CD8-positive, alpha-beta memory T cell (primary cell): ENCODE measurements at regions not wholly inside any gene's neighbourhood (a gene's known extent, or its start where the extent isn't known, plus 50 kb on each side); places are given as distances from the start of the nearest gene placed in this dataset.

Source experiments
- CTCF ChIA-PET: fragments of 350-600 bp; sonication (Branson Sonifier 250); formaldehyde crosslinking; loops from one replicate; lab custom pipeline; 2021; ENCODE audit warnings: antibody characterized with exemption; lab: Charles Lee
- POLR2A ChIA-PET: fragments of 350-600 bp; sonication (Branson Sonifier 250); formaldehyde crosslinking; loops from one replicate; lab custom pipeline; 2021; ENCODE audit warnings: antibody characterized with exemption; lab: Charles Lee
- DNase-seq, 5 donors: peaks; one replicate each; pipeline versions ENCODE4 v3.0.0 to v3.0.0-alpha.2; 2020 to 2022; ENCODE audit warnings: mixed read lengths in 1 of 5
- H3K27ac ChIP-seq: one replicate; pipeline ENCODE4 v1.7.0; 2013; ENCODE audit warnings: low read depth, mild to moderate bottlenecking, low read length, moderate library complexity
- H3K27me3 ChIP-seq: 2 replicates; pipeline ENCODE4 v1.7.0; 2013; ENCODE audit warnings: low read length, mild to moderate bottlenecking; ENCODE audit not compliant: insufficient read depth, poor library complexity, severe bottlenecking
- H3K36me3 ChIP-seq: 2 replicates; pipeline ENCODE4 v1.7.0; 2013; ENCODE audit warnings: mild to moderate bottlenecking, low read length, moderate library complexity; ENCODE audit not compliant: insufficient read depth
- H3K4me1 ChIP-seq: 2 replicates; pipeline ENCODE4 v1.7.0; 2013; ENCODE audit warnings: mild to moderate bottlenecking, low read length, moderate library complexity; ENCODE audit not compliant: insufficient read depth
- H3K4me3 ChIP-seq: 2 replicates; pipeline ENCODE4 v1.7.0; 2013; ENCODE audit warnings: mild to moderate bottlenecking, low read length
- H3K9me3 ChIP-seq: 2 replicates; pipeline ENCODE4 v1.7.0; 2013; ENCODE audit warnings: mild to moderate bottlenecking, low read length
- H3K27ac Mint-ChIP-seq, 8 donors: one replicate each; pipeline ENCODE4 v1.8.0; 2020 to 2021; ENCODE audit warnings: mixed read lengths in 8 of 8, mild to moderate bottlenecking in 6 of 8, inconsistent platforms in 3 of 8, moderate library complexity in 3 of 8
- H3K27me3 Mint-ChIP-seq, 2 donors: one replicate each; pipeline ENCODE4 v1.8.0; 2020 to 2021; ENCODE audit warnings: mixed read lengths in 2 of 2, mild to moderate bottlenecking in 1 of 2, moderate library complexity in 1 of 2
- H3K36me3 Mint-ChIP-seq, 3 donors: one replicate each; pipeline ENCODE4 v1.8.0; 2020 to 2021; ENCODE audit warnings: mixed read lengths in 3 of 3, inconsistent platforms in 1 of 3, mild to moderate bottlenecking in 1 of 3
- H3K4me1 Mint-ChIP-seq, 3 donors: one replicate each; pipeline ENCODE4 v1.8.0; 2020 to 2021; ENCODE audit warnings: mixed read lengths in 3 of 3, inconsistent platforms in 1 of 3, mild to moderate bottlenecking in 1 of 3
- H3K4me3 Mint-ChIP-seq, 7 donors: one replicate each; pipeline ENCODE4 v1.8.0; 2020 to 2021; ENCODE audit warnings: mixed read lengths in 7 of 7, mild to moderate bottlenecking in 6 of 7, moderate library complexity in 4 of 7, inconsistent platforms in 2 of 7
- H3K9me3 Mint-ChIP-seq, 5 donors: one replicate each; pipeline ENCODE4 v1.8.0; 2020 to 2022; ENCODE audit warnings: mixed read lengths in 5 of 5, mild to moderate bottlenecking in 3 of 5, moderate library complexity in 2 of 5, inconsistent platforms in 1 of 5

GRCh38 chr17:15145621-15146020, 119.5 kb downstream of the PMP22 start:
- Histone ChIP-seq H3K27me3 (no peaks in the 10 kb centered on the region), H3K27ac (no peak overlapping the region), H3K4me1 (no peaks in the 10 kb centered on the region), H3K4me3 (no peak overlapping the region), H3K9me3 (no peaks in the 10 kb centered on the region), H3K36me3 (no peaks in the 10 kb centered on the region)
- DNase-seq: no peak
- no peak overlapping the region for H3K27ac Mint-ChIP-seq
- no peaks in the 10 kb centered on the region for H3K4me1 Mint-ChIP-seq
- H3K27me3 Mint-ChIP-seq: peaks cover 0 to 22% of the 10 kb centered on the region in 2 donors
- H3K4me3 Mint-ChIP-seq: no peak overlapping the region
- ChIA-PET CTCF (no interaction called here), POLR2A (no interaction called here)
- H3K9me3 Mint-ChIP-seq: no peaks in the 10 kb centered on the region
- H3K36me3 Mint-ChIP-seq: no peaks in the 10 kb centered on the region

DNA sequence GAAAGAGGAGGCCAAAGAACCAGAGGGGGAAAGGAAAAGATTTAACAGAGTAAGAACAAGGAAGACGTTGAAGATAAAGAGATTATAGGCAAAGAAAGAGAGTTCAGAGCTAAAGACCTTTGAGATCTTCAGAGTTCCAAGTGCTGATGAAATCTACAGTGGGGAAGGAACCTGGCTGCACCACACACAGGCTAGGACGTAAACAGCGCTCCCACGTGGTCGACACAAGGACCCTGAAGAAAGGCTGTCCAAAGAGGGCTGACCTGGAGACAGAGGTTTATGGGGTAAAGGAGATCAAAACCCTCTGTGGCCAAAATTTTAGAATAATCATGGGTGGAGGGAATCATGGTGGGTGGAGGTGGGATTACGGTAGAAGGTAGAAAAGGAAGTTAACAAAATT, 121.6 kb downstream of the PMP22 start:
- CTCF ChIA-PET: no interaction called here
- no peak overlapping the region for H3K4me3 Mint-ChIP-seq

GRCh38 chr17:15134363-15134762, 130.8 kb downstream of the PMP22 start:
- Histone ChIP-seq H3K4me1 (no peaks in the 10 kb centered on the region), H3K4me3 (no peak overlapping the region), H3K36me3 (no peaks in the 10 kb centered on the region), H3K27me3 (no peaks in the 10 kb centered on the region), H3K9me3 (no peaks in the 10 kb centered on the region), H3K27ac (no peak overlapping the region)
- ChIA-PET POLR2A (no interaction called here), CTCF (no interaction called here)
- Mint-ChIP-seq H3K27ac (no peak overlapping the region), H3K27me3 (peaks cover 9 to 31% of the 10 kb centered on the region in 2 donors), H3K4me3 (no peak overlapping the region), H3K36me3 (peaks cover 0 to 6% (median 0%) of the 10 kb centered on the region in 3 donors), H3K9me3 (no peaks in the 10 kb centered on the region), H3K4me1 (peaks cover 0 to 4% (median 0%) of the 10 kb centered on the region in 3 donors)
- no peak for DNase-seq

More for the DNA sequence above, 121.6 kb downstream of the PMP22 start:
- no peaks in the 10 kb centered on the region for H3K9me3 Mint-ChIP-seq
- no peak overlapping the region for H3K27ac Mint-ChIP-seq
- H3K36me3 ChIP-seq: no peaks in the 10 kb centered on the region
- no peaks in the 10 kb centered on the region for H3K36me3 Mint-ChIP-seq
- H3K9me3 ChIP-seq: no peaks in the 10 kb centered on the region
- DNase-seq: no peak
- no peak overlapping the region for H3K27ac ChIP-seq
- no peaks in the 10 kb centered on the region for H3K27me3 ChIP-seq
- H3K4me1 ChIP-seq: no peaks in the 10 kb centered on the region
- POLR2A ChIA-PET: no interaction called here
- H3K4me3 ChIP-seq: no peak overlapping the region
- H3K4me1 Mint-ChIP-seq: no peaks in the 10 kb centered on the region
- peaks cover 0 to 27% of the 10 kb centered on the region in 2 donors for H3K27me3 Mint-ChIP-seq

DNA sequence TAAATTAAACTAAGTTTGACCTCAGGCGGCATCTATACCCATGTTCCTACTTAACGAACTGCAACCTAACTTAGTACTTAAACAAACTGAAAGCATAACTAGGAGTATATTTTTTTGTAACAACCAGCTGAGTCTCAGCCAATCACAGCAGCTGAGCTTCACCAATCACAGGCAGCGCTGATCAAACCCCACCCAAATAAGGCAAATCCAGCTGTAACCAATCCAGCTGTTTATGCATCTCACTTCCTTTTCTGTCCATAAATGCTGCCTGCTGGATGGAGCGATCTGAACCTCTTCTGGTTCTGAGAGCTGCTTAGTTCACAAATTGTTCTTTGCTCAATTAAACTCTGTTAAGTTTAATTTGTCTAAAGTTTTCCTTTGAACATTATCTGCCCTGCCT, 131.3 kb downstream of the PMP22 start:
- CTCF ChIA-PET: no interaction called here
- no peak overlapping the region for H3K27ac ChIP-seq

GRCh38 chr17:15133143-15133542, 132.0 kb downstream of the PMP22 start:
- H3K4me1 Mint-ChIP-seq: peaks cover 0 to 4% (median 0%) of the 10 kb centered on the region in 3 donors
- Histone ChIP-seq H3K4me3 (no peak overlapping the region), H3K9me3 (no peaks in the 10 kb centered on the region), H3K27ac (no peak overlapping the region), H3K27me3 (no peaks in the 10 kb centered on the region), H3K36me3 (no peaks in the 10 kb centered on the region), H3K4me1 (no peaks in the 10 kb centered on the region)
- no peaks in the 10 kb centered on the region for H3K9me3 Mint-ChIP-seq
- peaks cover 0 to 6% (median 0%) of the 10 kb centered on the region in 3 donors for H3K36me3 Mint-ChIP-seq
- no peak overlapping the region for H3K27ac Mint-ChIP-seq
- peaks cover 9 to 28% of the 10 kb centered on the region in 2 donors for H3K27me3 Mint-ChIP-seq
- H3K4me3 Mint-ChIP-seq: no peak overlapping the region
- ChIA-PET POLR2A (no interaction called here), CTCF (no interaction called here)
- DNase-seq: no peak

More for the DNA sequence above, 131.3 kb downstream of the PMP22 start:
- Mint-ChIP-seq H3K27me3 (peaks cover 9 to 31% of the 10 kb centered on the region in 2 donors), H3K27ac (no peak overlapping the region), H3K36me3 (peaks cover 0 to 6% (median 0%) of the 10 kb centered on the region in 3 donors), H3K4me3 (no peak overlapping the region), H3K9me3 (no peaks in the 10 kb centered on the region), H3K4me1 (peaks cover 0 to 4% (median 0%) of the 10 kb centered on the region in 3 donors)
- H3K9me3 ChIP-seq: no peaks in the 10 kb centered on the region
- H3K36me3 ChIP-seq: no peaks in the 10 kb centered on the region
- H3K27me3 ChIP-seq: no peaks in the 10 kb centered on the region
- no peak overlapping the region for H3K4me3 ChIP-seq
- DNase-seq: no peak
- POLR2A ChIA-PET: no interaction called here
- no peaks in the 10 kb centered on the region for H3K4me1 ChIP-seq

- Histone ChIP-seq H3K27ac (no peak overlapping the region), H3K36me3 (no peaks in the 10 kb centered on the region), H3K9me3 (no peaks in the 10 kb centered on the region), H3K27me3 (no peaks in the 10 kb centered on the region), H3K4me3 (no peak overlapping the region), H3K4me1 (no peaks in the 10 kb centered on the region)
- H3K4me1 Mint-ChIP-seq: peaks cover 0 to 4% (median 0%) of the 10 kb centered on the region in 3 donors
- peaks cover 0 to 6% (median 0%) of the 10 kb centered on the region in 3 donors for H3K36me3 Mint-ChIP-seq
- CTCF ChIA-PET: no interaction called here
- no peaks in the 10 kb centered on the region for H3K9me3 Mint-ChIP-seq
- POLR2A ChIA-PET: no interaction called here
- DNase-seq: no peak
- peaks cover 9 to 38% of the 10 kb centered on the region in 2 donors for H3K27me3 Mint-ChIP-seq
- H3K4me3 Mint-ChIP-seq: no peak overlapping the region
- no peak overlapping the region for H3K27ac Mint-ChIP-seq
These were observed 134.7 kb downstream of the PMP22 start for GRCh38 chr17:15130426-15130825.

DNA sequence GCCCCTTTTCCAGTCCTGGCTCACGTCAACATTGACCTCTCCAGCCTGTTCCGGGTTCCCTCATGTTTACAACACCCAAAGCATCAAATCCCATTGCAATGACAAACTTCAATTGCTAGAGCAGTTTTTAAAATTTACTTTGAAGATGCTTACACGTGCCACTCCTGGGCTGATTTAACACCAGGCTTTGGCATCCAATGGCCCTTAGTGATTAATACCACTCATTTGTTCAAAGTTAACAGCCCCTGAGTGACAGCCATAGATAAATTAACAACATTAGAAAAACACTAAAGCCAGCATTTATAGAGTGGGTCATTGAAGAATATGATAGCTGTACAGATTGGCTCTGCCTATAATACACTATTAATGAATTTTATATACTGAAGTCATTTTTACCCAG, 135.1 kb downstream of the PMP22 start:
- peaks cover 0 to 6% (median 0%) of the 10 kb centered on the region in 3 donors for H3K36me3 Mint-ChIP-seq
- no peak for DNase-seq
- ChIA-PET CTCF (no interaction called here), POLR2A (no interaction called here)
- H3K9me3 Mint-ChIP-seq: no peaks in the 10 kb centered on the region
- Histone ChIP-seq H3K27ac (no peak overlapping the region), H3K9me3 (no peaks in the 10 kb centered on the region), H3K27me3 (no peaks in the 10 kb centered on the region), H3K4me3 (no peak overlapping the region), H3K36me3 (no peaks in the 10 kb centered on the region), H3K4me1 (no peaks in the 10 kb centered on the region)
- peaks cover 9 to 37% of the 10 kb centered on the region in 2 donors for H3K27me3 Mint-ChIP-seq
- no peak overlapping the region for H3K27ac Mint-ChIP-seq
- H3K4me1 Mint-ChIP-seq: peaks cover 0 to 4% (median 0%) of the 10 kb centered on the region in 3 donors
- no peak overlapping the region for H3K4me3 Mint-ChIP-seq

- H3K36me3 Mint-ChIP-seq: no peaks in the 10 kb centered on the region
- Histone ChIP-seq H3K9me3 (no peaks in the 10 kb centered on the region), H3K27ac (no peak overlapping the region), H3K27me3 (no peaks in the 10 kb centered on the region), H3K4me1 (no peaks in the 10 kb centered on the region), H3K36me3 (no peaks in the 10 kb centered on the region), H3K4me3 (no peak overlapping the region)
- POLR2A ChIA-PET: no interaction called here
- peaks cover 0 to 6% (median 0%) of the 10 kb centered on the region in 5 donors for H3K9me3 Mint-ChIP-seq
- CTCF ChIA-PET: no interaction called here
- no peak for DNase-seq
- H3K27me3 Mint-ChIP-seq: peaks cover 7 to 35% of the 10 kb centered on the region in 2 donors
- H3K4me3 Mint-ChIP-seq: no peak overlapping the region
- no peak overlapping the region for H3K27ac Mint-ChIP-seq
- H3K4me1 Mint-ChIP-seq: no peaks in the 10 kb centered on the region
These were observed 140.4 kb downstream of the PMP22 start for GRCh38 chr17:15124746-15125145.

GRCh38 chr17:15124264-15124595, 140.9 kb downstream of the PMP22 start:
- H3K27ac ChIP-seq: no peak overlapping the region
- DNase-seq: no peak
- Mint-ChIP-seq H3K27me3 (peaks cover 6 to 36% of the 10 kb centered on the region in 2 donors), H3K4me3 (no peak overlapping the region), H3K9me3 (peaks cover 0 to 6% (median 0%) of the 10 kb centered on the region in 5 donors), H3K36me3 (no peaks in the 10 kb centered on the region), H3K4me1 (no peaks in the 10 kb centered on the region), H3K27ac (no peak overlapping the region)
- CTCF ChIA-PET: no interaction called here
- H3K9me3 ChIP-seq: no peaks in the 10 kb centered on the region
- H3K4me3 ChIP-seq: no peak overlapping the region
- H3K4me1 ChIP-seq: no peaks in the 10 kb centered on the region
- H3K27me3 ChIP-seq: no peaks in the 10 kb centered on the region
- no peaks in the 10 kb centered on the region for H3K36me3 ChIP-seq
- POLR2A ChIA-PET: no interaction called here
